LNCaP clone FGC (cell line): ENCODE measurements at regions not wholly inside any gene's neighbourhood (a gene's known extent, or its start where the extent isn't known, plus 50 kb on each side); places are given as distances from the start of the nearest gene placed in this dataset.

Experiments used
- DNase-seq: peaks from one replicate; pipeline ENCODE4 v3.0.0-alpha.2; 2011; ENCODE audit warnings: low read depth
- H3K4me3 ChIP-seq: 2 replicates; pipeline ENCODE4 v1.5.1; 2011; ENCODE audit warnings: mild to moderate bottlenecking, low read depth, low read length, control low read depth
- CTCF ChIP-seq: IDR thresholded peaks from 2 replicates; pipeline ENCODE4 v1.5.1; 2012; ENCODE audit warnings: mild to moderate bottlenecking; ENCODE audit not compliant: control insufficient read depth, insufficient read depth; ENCODE audit errors: extremely low read depth

GRCh38 chr10:64635906-64636305 lies 1114.7 kb downstream of the REEP3 start:
- no peak for DNase-seq
- TF ChIP-seq CTCF = no peak
- no peak overlapping the region for H3K4me3 ChIP-seq

- TF ChIP-seq CTCF = no peak
- H3K4me3 ChIP-seq = no peak overlapping the region
These were observed 1115.3 kb downstream of the REEP3 start for GRCh38 chr10:64636461-64636860.

GRCh38 chr10:64637939-64638338 lies 1116.7 kb downstream of the REEP3 start:
- H3K4me3 ChIP-seq = no peak overlapping the region
- no peak for TF ChIP-seq CTCF
- DNase-seq = no peak

More at GRCh38 chr10:64636461-64636860, 1115.3 kb downstream of the REEP3 start:
- DNase-seq = no peak

- H3K4me3 ChIP-seq = no peak overlapping the region
- TF ChIP-seq CTCF = peak; percentile 32
- no peak for DNase-seq
These were observed 1127.7 kb downstream of the REEP3 start for GRCh38 chr10:64648915-64649314.

- DNase-seq = no peak
- H3K4me3 ChIP-seq = no peak overlapping the region
- TF ChIP-seq CTCF = no peak
These were observed 1137.3 kb downstream of the REEP3 start for GRCh38 chr10:64658528-64658927.

- H3K4me3 ChIP-seq = no peak overlapping the region
- TF ChIP-seq CTCF = no peak
- no peak for DNase-seq
These were observed 1138.1 kb downstream of the REEP3 start for GRCh38 chr10:64659311-64659710.

GRCh38 chr10:64682043-64682442 lies 1160.8 kb downstream of the REEP3 start:
- H3K4me3 ChIP-seq = no peak overlapping the region
- no peak for TF ChIP-seq CTCF
- no peak for DNase-seq
